A673 (cell line): ENCODE measurements at regions not wholly inside any gene's neighbourhood (a gene's known extent, or its start where the extent isn't known, plus 50 kb on each side); places are given as distances from the start of the nearest gene placed in this dataset.

ENCODE experiments used
- EZH2 ChIP-seq: fragments of 200-600 bp; sonication (generic); IDR thresholded peaks from 2 replicates; pipeline ENCODE4 v1.6.1; 2017; ENCODE audit warnings: borderline replicate concordance, low read depth, mild to moderate bottlenecking, mixed read lengths, antibody characterized with exemption, low read length; ENCODE audit not compliant: poor library complexity, severe bottlenecking
- TF ChIP-seq, protein P1 (sequence below): fragments of 300-800, 200-600 bp; sonication (generic); conservative IDR thresholded peaks from 2 replicates; pipeline ENCODE4 v1.5.1; 2017; ENCODE audit warnings: low read depth, mild to moderate bottlenecking, antibody characterized with exemption, low read length, moderate library complexity, mixed read lengths

DNA sequence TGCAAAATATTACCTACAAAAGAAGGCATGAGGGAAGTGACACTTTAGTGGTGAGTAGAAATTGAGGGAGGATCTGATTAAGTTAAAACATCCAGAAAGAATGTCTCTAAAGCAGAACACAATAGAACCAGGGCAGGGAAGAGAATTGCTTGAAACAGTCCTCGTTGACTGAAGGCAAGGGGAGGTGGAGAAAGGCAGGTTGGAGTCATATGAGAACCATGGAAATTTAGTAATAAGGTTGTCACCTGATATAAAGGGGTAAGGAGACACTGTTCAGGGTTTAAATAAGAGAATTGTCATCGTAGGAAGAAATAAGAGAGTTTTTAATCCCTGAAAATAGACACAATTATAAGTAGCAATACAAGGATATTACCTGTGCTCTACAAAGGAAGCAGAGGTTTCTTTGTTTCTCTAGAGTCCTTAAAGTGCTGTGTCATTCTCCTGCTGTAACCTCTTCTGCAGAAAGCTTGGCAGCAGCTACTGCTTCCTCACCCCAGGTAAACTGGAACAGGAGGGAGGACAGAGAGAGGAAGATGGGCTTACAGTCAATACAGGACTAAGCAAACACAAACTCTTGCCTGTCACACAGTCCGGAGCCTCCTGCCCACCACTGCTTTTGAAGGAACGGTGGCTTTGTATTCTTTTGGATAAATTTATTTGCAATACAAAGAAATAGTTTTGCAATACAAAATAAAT is 258.4 kb downstream of the PPARGC1A start:
- TF ChIP-seq, protein P1, sequence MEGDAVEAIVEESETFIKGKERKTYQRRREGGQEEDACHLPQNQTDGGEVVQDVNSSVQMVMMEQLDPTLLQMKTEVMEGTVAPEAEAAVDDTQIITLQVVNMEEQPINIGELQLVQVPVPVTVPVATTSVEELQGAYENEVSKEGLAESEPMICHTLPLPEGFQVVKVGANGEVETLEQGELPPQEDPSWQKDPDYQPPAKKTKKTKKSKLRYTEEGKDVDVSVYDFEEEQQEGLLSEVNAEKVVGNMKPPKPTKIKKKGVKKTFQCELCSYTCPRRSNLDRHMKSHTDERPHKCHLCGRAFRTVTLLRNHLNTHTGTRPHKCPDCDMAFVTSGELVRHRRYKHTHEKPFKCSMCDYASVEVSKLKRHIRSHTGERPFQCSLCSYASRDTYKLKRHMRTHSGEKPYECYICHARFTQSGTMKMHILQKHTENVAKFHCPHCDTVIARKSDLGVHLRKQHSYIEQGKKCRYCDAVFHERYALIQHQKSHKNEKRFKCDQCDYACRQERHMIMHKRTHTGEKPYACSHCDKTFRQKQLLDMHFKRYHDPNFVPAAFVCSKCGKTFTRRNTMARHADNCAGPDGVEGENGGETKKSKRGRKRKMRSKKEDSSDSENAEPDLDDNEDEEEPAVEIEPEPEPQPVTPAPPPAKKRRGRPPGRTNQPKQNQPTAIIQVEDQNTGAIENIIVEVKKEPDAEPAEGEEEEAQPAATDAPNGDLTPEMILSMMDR: no peak
- TF ChIP-seq EZH2: no peak
